GM18873 (cell line): ENCODE measurements at regions not wholly inside any gene's neighbourhood (a gene's known extent, or its start where the extent isn't known, plus 50 kb on each side); places are given as distances from the start of the nearest gene placed in this dataset.

Experiments
- ATAC-seq: cut with Tn5 transposase; IDR thresholded peaks from one replicate; pipeline ENCODE4 v1.9.1; 2021; ENCODE audit warnings: mild to moderate bottlenecking, moderate library complexity, moderate number of reproducible peaks; ENCODE audit not compliant: unreplicated experiment, low FRiP score

DNA sequence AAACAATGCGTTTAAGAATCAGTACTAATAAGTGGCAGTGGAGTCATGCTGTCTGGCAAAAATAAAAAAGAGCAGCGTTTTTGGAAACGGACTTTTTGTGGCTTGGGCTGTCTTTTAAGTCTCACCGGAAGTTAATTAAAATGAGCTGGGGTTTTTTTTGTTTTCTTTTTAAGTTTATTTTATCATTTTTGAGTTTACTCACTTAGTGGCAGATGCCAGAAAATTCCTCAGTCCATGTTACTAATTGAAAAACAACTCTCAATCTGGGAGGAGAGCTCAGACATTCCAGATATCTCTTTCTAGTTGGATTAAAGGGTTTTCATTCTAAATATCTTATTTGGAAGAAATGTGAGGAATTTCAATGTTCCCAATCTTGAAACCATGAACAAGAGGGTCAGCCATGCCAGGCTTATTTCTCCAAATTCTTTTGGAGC lies 133.8 kb upstream of the AGR3 start:
- no peak for ATAC-seq

GRCh38 chr7:17016402-17017010 lies 134.7 kb upstream of the AGR3 start:
- no peak for ATAC-seq

GRCh38 chr7:17019106-17019505 lies 137.3 kb upstream of the AGR3 start:
- no peak for ATAC-seq

- ATAC-seq, result no peak
Measured at GRCh38 chr7:17020250-17020649, 138.5 kb upstream of the AGR3 start.

- no peak for ATAC-seq
Measured at GRCh38 chr7:17021205-17021604, 139.4 kb upstream of the AGR3 start.

DNA sequence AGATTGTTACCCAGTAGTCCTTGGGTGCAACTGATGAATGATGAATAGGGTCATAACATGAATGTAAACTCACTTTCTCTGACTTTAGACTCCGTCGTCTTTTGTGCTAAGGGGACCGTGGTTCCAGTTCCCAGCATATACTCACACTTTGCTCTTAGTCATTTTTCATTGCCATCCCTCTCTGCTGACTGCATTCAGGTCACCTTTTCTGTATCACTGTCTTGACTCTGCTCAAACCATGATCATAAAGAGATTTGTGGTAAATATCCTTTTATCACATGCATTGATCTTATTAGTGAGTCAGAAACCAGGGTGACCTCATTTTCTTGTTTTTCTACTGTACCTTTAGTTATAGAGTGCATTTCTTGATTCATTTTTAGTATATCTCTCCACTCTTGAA lies 141.1 kb upstream of the AGR3 start:
- ATAC-seq, result no peak

DNA sequence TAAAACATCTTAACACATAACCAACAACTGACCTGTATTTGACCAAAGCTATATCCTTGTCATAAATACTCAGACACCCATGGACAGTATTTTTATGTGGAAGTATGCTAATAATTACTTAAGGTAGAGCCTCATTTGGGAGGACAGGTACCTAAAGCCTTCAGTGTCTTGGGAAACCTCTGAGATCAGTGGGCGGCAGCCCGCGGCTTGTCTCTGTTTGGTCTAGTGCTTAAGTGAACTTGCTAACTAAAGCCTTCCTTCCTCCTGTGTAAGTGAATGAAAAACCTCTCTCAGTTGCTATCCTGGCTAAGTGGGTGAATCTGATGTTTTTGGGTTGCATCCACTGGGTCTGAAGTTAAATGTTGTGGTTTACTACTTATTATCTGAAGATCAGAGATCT lies 144.5 kb upstream of the AGR3 start:
- ATAC-seq, result no peak

DNA sequence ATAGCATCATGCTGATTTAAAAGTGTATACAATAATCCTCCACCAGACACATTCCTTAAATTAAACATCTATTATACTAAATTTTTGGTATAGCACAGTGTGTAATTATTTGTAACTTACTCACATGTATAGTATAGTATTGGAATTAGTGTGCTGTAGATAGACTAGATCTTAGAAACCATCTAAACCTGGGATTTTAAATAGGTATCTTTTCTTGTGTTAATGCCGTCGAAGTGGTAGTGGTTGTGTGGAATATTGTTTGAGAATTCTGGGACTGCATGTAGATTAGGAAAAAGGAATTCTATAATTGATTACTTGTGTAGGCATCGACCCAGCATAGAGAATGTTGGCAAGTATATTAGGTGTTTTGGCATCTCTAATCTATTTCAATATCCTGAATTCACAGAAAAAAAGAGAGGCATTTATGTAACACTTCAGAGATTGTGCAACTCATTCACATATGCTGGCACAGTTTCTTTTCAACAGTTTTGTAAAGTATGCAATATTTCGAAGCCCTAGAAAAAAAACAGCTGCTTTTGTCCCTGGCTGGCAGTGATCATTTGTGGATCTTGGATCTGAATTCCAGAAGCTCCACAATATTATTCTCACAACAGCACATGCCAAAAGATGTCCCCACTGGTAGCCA lies 145.5 kb upstream of the AGR3 start:
- no peak for ATAC-seq

- no peak for ATAC-seq
Measured at GRCh38 chr7:17027789-17028152, 146.0 kb upstream of the AGR3 start.

DNA sequence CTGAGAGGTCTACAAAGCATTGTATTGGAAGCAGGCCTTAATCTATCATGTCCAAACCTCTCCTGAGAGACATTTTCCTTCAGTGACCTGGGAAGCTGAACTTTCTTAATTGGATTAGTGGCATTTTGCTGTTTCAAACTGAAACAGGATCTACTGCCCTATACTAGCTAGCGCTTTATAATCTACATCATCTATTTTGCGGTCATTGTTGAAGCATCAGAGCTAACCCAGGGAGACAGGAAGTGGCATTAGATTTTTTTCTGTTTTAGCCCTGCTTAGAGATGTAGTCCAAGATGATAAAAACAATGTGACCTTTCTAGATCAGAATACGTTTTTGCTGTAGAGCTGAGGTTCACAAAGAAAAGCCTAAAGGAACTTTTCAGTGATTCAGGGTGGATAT lies 147.4 kb upstream of the AGR3 start:
- no peak for ATAC-seq

GRCh38 chr7:17030559-17030958 lies 148.8 kb upstream of the AGR3 start:
- ATAC-seq, result no peak

DNA sequence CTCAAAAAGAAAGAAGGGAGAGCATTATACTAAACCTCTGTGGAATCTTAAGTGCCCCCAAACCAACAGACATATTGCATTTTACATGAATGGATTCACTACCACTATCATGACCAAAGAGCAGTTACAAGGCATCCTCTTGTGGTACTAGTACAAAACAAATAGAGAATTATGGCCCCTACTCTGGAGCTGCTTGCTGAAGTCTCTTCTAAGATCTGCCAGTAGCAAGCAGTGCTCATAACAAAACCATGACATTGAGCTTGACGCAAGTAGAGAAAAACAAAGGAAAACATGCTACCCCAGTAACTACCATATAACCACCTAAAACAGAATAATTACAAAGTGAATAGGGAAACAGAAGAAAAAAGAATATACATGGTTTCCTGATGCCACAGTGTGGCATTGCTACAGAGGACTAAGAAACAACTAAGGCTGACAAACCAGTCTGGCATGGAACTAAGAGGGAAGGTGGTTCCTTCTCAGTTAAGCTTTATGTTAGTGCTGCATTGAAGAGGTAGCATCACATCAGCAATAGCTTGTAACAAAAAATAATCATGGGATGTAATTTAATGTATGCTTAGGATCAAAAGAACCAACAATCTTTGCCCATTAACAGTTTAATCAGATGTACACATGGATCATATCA lies 150.2 kb upstream of the AGR3 start:
- no peak for ATAC-seq

DNA sequence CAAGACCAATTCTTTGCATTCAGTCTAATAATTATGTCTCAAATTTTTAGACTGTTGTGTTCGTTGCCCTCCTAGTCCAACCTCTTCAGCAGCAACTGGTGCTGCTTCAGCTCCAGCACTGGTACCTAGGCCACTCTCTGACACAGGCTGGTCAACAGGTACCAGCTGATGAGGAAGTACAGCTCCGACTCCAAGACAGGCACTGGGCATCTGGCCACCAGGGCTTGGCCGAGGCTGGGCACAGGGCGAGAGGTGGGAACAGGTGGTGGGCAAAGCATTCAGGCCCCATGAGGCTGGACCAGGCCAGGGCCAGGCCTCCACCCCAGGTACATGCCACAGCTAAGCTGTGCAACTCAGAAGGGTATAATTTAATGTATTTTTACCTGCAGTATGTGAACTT lies 151.5 kb upstream of the AGR3 start:
- ATAC-seq, result no peak

- no peak for ATAC-seq
Measured at GRCh38 chr7:17036584-17036983, 154.8 kb upstream of the AGR3 start.

- ATAC-seq, result no peak
Measured at GRCh38 chr7:17037356-17037755, 155.6 kb upstream of the AGR3 start.

DNA sequence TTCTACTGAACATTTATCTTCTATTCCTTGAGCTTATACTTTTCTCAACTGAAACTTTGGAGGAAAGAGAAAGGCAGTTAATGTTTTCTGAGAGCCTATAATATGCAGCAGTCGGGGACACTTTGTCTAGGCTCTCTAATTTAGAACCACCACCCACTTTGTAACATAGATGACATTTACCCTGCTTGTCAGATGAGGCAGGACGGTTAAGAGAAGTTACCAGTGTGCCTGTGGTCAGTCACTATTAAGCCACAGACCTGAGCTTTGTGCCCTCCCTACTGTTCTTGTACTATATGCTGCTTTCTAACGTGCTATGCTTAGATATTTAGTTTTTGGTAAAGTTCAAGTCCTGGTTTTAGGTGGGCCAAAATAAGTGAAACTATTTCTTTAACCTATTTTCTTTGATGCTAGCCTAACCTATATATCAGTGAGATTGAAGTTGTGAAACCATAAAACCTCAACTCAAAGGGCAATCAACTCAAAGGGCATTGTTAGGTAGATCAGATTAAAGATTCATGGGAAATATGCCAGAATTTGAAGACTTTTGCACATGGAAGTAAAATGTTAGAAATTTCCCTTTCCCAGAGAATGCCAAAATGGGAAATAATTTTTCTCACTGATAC lies 156.5 kb upstream of the AGR3 start:
- no peak for ATAC-seq

- no peak for ATAC-seq
Measured at GRCh38 chr7:17038783-17039170, 157.0 kb upstream of the AGR3 start.

DNA sequence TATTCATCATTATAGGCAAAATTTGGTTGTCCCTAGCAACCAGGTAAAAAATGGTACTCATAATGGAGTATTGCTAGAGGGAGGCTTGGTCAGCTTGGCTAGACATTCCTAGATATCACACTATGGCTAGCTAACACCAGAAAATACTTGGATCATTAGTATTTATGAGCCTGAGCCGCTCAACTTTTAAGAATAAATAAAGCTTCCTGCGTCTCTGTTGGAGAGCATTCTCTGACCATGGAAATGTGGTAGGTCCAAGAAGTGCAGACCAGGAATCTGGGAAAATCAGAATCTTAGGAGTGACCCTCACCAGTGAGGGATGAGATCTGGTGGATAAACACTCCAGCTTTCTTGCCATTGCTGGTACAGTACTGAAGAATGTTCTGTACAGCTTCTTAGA lies 157.6 kb upstream of the AGR3 start:
- no peak for ATAC-seq

DNA sequence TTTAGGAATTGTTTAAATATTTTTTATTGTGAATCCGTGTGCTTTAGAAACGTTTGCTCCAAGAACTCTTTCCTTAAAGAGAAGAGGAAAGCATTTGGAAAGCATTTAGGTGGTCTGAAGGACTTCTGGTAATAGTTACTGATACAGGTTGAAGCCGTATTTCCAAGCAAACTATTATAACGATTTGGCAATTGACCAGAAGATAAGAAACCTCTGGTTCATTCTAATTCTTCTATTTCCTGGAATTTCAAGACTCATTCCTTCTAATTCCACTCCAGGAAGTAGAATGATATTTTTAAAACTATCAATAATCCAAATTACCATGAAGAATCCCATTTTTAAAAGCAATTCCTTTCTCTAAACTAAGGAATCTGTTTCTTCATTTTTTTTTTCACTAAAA lies 158.9 kb upstream of the AGR3 start:
- no peak for ATAC-seq

DNA sequence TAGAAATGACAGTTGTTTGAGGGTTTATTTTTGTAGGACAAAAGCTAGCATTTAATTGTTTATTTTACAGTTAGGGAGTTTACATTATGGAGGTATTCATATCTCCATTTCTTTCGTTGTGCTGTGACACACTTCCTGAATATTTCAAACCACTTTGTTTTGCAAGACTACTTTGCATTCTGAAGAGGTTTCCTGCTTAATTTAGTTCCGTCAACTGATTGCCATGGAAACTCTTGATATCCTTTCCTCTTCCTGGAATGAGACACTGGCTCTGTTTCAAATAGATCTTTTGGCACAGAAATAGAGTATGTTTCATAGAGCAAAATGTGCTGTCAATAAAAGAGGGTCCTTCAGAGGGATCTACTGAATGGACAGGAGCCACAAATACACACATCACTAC lies 159.5 kb upstream of the AGR3 start:
- ATAC-seq, result no peak

DNA sequence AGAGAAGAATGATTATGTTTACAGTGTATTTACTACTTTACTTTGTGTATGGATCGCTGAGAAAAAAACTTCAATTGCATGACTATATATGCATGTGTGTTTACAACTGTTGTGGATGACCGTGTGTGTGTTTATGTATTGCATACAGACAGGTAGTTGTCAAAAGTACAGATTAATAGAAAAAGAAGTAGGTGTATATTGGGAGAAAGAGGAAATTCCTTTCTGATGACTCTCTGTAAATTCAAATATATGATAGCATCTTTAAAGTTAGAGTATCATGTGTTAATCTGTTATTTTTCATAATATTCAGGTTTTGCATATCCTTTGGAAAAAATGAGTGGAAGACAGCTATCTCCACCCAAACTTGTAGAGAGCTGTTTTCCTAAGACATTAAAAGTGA lies 160.4 kb upstream of the AGR3 start:
- no peak for ATAC-seq
